CD4-positive, alpha-beta T cell treated with Interferon alpha-2 for 1 hour (primary cell): ENCODE measurements at regions not wholly inside any gene's neighbourhood (a gene's known extent, or its start where the extent isn't known, plus 50 kb on each side); places are given as distances from the start of the nearest gene placed in this dataset.
"Not testable (repeated sequence)": the region's sequence is repeated elsewhere in the genome, so short reads cannot be mapped to it uniquely, and the experiment has no call there.

Experiments used
- DNase-seq, 2 donors: peaks; one replicate each; pipeline ENCODE4 v3.0.0-alpha.2; 2020 to 2022

DNA sequence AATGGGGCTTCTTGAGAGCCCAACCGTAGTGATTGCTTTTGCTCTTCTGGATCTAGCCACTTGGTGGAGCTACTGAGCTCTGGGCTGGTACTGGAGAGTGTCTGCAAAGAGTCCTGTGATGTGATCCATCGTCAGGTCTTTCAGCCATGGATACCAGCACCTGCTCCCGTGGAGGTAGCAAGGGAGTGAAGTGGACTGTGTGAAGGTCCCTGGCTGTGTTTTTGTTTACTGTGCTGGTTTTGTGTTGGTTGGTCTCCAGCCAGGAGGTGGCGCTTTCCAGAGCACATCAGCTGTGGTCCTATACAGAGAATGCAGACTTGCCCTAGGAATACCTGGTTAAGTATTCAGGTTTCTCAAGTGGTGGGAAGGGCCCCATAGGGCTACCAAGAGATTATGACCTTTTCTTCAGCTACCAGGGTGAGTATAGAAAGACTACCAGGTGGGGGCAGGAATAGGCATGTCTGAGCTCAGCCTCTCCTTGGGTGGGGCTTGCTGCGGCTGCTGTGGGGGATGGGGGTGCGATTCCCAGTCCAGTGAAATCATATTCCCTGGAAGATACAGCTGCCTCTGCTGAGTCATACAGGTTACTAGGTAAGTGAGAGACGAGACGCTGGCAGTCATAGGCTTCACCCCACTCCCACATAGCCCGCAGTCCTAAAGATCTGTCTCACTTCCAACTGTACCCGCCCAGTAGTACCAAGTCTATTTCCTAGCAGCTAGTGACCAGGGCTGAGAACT lies 733.7 kb downstream of the ZNF385D start:
- no peak for DNase-seq

DNA sequence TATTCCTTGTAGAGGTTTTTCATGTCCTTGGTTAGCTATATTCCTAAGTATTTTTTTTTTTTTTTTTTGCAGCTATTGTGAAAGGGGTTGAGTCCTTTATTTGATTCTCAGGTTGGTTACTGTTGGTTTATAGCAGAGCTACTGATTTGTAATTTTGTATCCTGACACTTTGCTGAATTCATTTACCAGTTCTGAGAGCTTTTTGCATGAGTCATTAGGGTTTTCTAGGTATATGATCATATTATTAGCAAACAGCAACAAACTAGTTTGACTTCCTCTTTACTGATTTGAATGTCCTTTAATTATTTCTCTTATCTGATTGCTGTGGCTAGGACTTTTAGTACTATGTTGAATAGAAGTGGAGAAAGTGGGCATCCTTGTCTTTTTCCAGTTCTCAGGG lies 737.4 kb downstream of the ZNF385D start:
- no peak for DNase-seq

DNA sequence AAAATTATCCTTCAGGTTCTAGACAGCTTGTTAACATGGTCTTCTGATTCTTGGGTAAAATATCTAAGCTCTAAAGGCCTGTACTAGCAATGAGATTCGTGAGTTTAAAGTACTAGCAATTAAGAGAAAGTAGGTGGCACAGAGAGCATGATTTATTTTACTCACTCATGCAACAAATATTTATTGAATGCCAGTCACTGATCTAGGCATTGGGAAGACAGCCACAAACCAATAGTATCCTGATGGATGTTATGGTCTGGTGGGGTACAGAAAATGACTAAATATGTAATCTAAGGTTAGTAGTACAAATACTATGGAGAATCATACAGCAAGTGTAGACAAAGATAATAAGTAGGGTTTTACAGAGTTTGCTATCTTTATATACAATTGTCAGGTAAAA lies 751.3 kb downstream of the ZNF385D start:
- no peak for DNase-seq

DNA sequence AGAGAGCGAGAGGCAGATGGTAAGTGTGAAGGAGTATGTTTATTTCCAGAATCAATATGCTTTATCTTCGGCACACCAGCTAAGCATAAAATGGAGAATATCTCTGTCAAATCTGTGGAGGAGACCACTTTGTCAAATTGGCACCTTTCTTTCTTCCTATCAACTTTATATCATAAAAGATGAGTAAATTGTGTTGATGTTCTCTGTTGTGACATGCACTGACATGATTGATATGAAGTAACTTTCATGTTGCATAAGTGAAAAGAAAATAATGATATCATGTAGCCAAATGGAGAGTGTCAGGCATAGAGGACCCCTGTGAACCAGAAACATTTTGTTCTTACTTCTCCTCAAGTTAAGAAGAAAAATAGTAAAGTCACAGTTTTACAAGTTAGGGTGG lies 753.8 kb downstream of the ZNF385D start:
- DNase-seq = no peak

DNA sequence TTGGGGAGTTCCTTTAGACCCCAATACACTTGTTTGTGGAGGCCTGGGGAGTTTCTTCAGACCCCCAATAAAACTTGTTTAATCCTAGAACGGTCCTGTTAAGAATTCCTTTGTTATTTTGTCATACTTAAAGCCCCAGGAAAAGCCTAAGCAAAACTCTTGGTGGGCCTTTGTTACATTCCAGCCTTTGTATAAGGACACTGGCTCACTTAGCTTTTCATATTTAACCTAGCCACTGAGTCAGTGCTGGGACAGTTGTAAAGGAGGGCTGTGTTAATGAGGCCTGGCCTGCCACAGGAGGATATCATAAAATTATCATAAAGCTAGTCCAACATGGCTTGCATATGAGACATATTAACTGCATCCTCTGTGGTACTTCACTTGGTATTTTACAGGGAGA lies 760.1 kb downstream of the ZNF385D start:
- no peak for DNase-seq

DNA sequence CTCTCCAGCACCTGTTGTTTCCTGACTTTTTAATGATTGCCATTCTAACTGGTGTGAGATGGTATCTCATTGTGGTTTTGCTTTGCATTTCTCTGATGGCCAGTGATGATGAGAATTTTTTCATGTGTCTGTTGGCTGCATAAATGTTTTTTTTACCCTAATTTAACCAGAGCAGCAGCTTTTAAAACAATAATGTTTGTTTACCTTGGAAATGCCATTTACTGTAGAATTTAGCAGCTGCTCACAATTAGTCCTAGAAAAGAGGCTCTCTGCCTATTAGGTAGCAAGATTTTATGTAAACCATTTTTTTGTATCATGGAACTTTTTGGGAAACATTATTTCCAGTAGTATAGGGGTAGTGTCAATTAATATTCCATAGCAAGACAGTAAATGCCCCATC lies 761.4 kb downstream of the ZNF385D start:
- DNase-seq = not testable (repeated sequence)

DNA sequence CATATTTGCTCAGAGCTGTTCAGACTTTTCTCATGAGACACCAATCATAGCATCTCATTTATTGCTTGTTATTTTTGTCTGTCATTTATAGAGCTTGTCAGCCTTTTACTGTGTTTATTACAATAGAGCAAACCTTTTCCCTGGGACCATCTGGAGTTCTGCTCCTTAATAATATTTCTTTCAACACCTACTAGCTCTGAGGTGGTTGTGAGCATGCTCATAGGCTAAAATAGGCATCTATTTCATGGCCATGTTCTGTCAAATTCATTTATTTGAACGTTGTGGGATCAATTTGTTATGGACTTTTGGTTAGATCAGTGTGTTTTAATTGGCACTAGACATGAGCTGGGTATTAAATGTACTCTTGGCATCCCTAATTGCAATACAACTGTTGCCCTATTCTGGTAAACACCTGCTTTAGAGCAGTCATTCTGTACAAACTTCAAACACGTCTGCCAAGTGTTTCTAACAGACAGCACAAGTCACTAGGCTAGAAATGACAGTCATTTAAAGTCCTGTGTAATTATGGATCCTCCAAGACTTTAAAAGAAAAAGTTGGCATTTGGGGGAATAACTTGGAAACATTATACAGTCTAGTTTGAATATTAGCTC lies 766.3 kb downstream of the ZNF385D start:
- no peak for DNase-seq

DNA sequence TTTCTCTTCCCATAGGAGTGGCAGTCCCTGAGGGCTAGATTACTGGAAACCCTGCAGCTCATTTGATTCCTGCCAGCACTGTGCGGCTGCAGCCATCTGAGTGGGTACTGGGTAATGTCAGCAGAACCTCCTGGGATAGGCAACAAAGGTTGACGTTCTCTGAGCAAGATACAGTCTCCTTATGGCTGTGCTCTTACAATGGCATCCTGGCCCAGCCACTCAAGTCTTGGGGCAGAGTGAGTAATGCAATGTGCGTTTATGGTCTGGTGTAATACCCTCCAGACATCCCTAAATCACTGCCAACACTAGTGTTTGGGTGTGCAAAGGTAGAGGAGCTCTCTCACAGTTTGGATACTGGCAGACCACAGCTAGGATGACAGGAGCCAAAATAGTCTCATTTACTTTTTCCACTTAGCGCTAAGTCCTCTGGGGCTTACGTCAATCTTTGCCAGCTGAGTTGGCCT lies 775.8 kb downstream of the ZNF385D start:
- no peak for DNase-seq

DNA sequence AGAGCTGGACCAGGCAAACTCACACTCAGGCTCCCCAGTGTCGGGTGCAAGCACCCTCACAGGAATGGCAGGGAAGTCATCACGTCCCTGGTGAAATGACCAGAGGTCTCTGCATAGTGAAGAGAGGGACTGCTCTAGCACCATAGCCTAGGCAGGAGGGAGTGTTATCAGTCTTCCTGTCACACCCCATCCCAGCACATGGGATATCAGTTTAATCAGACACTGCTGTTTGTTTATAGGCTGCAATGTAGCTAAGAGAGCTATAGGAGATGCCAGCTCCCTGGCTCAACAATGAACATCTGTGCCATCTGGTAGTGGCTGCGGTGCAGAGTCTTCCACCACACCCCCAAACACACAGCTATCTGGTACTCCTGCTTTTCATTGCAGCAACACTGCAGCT lies 776.6 kb downstream of the ZNF385D start:
- DNase-seq = no peak

DNA sequence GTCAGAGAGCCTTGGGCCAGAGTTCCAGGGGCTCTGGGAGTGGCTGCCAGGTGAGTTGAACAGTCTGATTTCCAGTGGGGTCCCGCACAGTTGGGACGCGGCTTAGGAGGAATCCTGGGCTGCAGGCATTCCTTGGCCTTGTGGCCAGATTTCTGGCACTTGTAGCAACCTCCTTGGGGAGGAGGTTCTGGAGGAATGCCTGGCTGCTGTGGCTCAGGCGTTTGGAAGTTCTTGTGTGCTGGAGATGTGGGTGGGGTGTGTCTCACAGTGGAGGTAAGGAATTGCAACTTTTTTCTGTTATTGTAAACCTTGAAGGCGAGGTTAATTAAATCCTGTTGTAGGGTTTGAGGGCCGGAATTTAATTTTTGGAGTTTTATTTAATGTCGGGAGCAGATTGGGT lies 780.2 kb downstream of the ZNF385D start:
- not testable (repeated sequence) for DNase-seq

DNA sequence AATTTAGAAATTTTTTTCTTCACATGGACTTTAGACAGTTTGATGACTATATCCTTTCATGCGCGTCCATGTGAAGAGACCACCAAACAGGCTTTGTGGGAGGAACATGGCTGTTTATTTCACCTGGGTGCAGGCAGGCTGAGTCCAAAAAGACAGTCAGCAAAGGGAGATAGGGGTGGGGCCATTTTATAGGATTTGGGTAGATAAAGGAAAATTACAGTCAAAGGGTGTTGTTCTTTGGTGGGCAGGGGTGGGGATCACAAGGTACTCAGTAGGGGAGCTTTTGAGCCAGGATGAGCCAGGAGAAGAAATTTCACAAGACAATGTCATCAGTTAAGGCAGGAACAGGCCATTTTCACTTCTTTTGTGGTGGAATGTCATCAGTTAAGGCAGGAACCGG lies 781.5 kb upstream of the SGO1 start:
- not testable (repeated sequence) for DNase-seq

DNA sequence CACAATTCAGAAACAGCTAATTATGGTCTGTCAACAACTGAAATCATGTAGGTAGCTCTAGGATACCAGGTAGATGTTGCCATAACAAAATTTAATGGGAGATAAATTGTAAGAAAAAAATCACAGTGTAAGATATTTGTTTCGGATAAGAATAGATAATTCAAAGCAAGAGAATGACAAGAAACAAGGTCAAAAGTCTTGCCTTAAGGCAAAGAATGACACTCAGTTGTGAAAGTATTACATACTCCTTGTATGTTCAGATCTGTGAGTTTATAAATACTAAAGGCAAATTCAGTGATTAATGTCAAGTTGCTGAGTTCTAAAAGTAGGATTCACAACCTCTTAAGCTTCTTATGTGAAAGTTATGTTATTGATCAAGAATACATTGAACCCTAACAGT lies 772.2 kb upstream of the SGO1 start:
- no peak for DNase-seq

DNA sequence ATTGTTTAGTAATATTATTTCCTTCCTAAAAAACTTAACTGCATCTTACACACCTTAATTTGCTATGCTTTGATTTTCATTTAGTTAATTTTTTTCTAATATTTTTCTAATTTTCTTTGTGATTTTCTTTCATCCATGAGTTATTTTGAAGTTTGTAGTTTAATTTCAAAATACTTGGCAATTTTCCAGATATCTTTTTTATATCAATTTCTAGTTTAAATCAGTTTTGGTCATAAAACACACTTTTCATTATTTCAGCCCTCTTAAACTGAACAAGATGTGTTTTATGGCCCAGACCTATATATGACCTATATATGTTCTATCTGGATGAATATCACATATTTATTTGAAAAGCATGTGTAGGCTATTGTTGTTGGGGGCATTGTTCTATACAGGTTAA lies 759.9 kb upstream of the SGO1 start:
- DNase-seq = no peak

DNA sequence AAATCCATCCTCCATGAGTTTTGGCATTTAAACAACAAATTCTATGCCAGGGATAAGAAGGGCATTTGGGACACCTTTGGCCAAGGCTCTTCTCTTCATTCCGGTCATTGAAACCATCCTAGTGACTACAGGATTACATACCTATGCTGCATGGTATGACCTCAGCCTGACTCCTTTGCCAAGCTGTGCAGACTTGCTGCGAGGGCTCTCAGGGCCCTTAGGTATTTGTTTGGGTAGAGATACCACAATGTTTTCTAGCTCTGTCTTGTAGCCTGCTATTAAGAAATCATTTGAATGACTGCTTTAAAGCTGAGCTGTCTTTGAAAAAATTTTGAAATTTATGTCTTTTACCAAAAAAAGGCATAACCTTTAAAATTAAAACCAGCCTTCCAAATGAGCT lies 749.8 kb upstream of the SGO1 start:
- DNase-seq = no peak

DNA sequence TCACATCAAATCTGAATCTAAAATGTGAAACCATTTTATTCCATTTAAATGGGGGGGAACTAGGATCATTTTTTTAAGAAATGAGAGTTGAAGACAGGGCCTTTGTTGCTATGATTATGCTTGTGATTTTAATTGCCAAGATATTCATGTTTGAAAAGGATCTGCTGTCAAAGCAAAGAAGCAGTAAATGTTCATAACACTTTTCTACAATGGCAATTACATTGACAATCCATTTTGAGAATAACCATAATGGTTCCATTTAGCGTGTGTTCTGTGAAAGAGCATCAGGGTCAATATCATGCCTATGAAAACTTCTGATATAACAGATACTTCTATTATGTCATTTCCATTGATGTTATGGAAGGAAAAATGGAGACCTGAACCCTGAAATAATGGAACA lies 745.8 kb upstream of the SGO1 start:
- no peak for DNase-seq

DNA sequence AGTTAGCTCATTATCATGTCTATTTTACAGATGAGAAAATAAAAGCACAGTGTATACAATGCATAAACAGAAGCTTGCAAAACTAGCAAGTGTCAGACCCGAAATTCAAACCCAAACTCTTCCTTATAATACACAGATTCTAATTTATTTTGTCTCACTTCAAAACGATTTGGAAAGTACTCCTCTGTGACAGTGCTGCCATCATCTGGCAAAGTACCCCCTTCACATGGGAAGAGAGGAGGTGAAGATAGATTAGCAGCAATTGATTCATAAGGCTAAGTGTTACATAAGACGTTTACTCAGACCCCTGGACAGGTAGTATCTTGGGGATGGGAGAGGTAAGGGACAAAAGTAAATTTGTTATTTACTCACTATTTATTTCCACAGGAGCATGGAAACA lies 744.0 kb upstream of the SGO1 start:
- DNase-seq = no peak

DNA sequence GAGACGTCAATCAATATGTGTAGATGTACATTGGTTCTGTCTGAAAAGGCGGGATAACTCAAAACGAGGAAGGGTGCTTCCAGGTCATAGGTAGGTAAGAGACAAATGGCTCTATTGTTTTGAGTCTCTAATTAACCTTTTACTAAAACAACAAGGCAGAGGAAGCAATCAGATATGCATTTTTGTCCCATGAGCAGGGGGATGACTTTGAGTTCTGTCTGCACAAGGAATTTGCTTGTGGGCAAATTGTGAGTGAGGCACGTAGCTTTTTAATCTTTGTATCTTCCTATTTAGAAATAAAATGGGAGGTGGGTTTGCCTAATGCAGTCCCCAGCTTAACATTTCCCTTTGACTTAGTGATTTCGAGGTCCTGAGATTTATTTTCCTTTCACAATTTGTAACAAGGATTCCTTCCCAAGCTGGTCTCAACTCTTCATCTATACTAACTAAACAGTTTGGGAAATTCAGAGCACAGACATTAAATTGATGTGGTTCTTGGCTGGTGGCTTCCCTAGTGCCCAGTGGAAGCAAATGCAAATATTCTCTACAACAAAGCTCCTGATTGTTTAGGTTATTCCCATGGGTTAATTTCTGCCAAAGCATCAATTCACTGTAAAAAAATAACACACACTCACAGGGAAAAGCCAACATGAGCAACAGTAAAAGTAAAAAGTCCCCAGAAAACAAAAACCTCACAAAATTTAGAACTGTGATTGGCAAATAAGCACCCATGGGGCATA lies 738.8 kb upstream of the SGO1 start:
- no peak for DNase-seq

DNA sequence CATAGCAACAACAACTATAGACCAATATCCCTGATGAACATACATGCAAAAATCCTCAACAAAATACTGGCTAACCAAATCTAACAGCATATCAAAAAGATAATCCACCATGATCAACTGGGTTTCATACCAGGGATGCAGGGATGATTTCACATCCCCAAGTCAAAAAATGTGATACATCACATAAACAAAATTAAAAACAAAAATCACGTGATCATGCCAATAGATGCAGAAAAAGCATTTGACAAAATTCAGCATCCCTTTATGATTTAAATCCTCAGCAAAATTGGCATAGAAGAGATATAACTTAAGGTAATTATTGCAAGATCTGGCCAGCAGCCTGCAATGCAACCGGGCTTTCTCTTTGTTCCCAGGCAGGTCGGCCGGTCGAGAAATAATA lies 735.1 kb upstream of the SGO1 start:
- DNase-seq = not testable (repeated sequence)

DNA sequence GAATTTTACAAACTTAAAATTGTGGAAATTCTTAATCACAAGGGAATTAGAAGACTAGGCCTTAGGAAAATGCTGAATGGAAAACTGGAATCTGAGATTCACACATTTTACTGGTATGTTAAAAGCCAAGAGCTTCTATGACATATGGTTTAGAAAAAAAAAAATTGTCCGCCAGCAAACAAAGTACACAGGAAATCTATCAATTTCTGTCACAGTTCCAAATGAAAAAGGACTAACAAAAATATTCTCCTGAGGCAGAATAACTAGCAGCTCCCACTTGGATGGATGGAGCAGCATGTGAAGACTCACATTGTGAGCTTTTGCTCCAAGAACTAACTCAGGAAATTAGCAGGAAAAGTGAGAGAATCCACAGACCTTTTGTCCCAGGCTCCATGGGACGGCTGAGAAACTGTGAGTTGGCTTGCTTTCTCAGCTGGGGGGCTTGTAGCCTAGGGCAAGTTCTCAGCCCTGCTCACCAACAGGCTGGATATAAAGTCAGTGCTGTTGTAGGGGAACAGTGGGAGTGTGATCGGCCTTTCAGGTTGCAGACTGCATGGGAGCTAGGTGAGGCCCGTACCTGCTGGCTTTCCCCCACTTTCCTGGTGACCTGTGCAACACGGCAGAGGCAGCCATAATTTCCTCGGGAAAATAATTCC lies 731.1 kb upstream of the SGO1 start:
- no peak for DNase-seq

DNA sequence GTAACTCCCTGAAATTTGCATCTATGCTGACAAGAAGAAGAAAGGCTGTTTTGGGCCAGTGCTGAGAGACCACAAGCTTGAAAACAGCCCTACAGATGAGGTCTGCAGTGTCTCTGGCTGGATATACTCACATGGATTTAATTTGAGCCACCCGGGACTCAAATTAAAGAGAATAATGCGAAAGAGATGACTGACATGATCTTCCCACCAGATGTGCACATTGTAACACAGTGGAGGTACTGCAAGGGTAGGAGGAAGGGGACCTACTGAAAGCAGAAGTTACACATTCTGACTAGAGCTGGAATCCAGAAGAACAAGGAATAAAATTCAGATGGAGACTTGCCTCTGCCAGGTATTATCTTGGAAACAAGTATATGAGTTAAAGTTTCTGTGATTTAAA lies 728.3 kb upstream of the SGO1 start:
- no peak for DNase-seq

DNA sequence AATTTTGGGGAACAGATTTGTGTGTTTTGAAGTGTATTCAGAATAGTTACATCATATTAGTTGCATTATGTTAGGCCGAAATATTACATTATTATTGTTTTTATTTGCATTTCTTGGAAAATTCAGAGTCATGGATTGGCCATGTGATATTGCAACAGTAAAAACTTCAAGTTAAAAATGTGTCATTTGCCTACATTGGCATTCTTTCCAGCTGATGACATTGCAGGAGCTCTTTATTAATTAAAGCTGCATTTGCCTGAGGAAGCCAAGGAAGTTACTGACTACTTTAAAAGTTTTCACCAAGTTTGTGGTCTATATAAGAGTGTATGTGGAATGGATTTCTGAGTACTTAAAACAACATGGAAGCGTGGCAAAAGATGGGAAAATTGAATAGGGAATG lies 726.4 kb upstream of the SGO1 start:
- no peak for DNase-seq

DNA sequence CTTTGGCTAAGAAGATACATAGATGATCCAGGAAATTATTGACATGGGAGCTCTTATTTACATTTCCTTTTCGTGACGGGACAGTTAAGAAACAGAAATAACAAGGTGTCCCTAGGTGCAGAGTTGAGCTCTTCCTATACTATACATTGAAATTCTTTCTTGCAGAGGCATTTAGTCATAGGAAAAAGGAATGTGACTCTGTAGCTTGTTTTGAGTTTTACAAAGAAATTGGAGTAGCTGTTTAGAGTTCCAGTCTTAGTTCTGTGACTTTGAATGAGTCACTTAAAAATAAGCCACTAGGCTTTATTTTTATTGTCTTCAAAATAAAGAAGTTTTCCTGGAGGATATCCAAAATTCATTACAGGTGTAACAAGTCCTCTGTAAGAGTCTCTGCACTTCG lies 723.5 kb upstream of the SGO1 start:
- DNase-seq = no peak

DNA sequence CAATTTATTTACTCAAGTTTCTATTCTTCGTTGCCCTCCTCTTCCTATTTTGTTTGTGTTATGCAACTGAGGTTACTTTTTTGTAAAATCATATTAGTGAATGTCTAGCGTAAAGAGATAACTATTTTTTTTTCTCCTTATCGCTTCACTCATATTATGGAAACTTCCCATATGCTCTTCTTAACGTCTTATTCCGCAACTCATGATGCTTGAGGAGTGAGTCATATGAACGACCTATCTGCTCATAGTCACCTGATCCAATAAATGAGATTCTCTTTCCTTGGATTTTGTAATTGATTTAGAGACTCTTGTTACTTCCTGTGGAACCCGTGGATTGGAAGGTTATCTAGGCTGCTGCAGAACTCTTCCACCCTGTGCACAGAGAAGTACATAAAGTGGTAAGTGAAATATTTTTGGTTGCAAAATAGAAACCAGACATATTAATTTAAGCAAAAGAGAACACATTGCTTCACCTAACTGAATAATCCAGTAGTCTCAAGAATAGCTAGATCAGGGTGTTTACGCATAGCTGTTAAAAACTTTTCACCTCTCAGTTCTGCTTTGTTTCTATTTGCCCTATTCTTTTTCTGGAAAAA lies 719.3 kb upstream of the SGO1 start:
- no peak for DNase-seq
